Activated T-helper 1 cell treated with anti-CD3 and anti-CD28 coated beads, Interleukin-12 subunit alpha, Interleukin-12 subunit beta, Interleukin-2, Interleukin-4 antibody, amounts not matched to agents 30 ng/mL and 10 ng/mL and 1 ng/mL, durations not matched to agents 14 hours and 24 hours and 36 hours (primary cell): ENCODE measurements at regions not wholly inside any gene's neighbourhood (a gene's known extent, or its start where the extent isn't known, plus 50 kb on each side); places are given as distances from the start of the nearest gene placed in this dataset.
"Not testable (repeated sequence)": the region's sequence is repeated elsewhere in the genome, so short reads cannot be mapped to it uniquely, and the experiment has no call there.

Experiments
- DNase-seq: peaks from one replicate; pipeline ENCODE4 v3.0.0; 2021; ENCODE audit warnings: low spot score
- H3K27ac Mint-ChIP-seq: one replicate; pipeline ENCODE4 v1.8.0; 2021; ENCODE audit warnings: mild to moderate bottlenecking, mixed read lengths
- H3K27me3 Mint-ChIP-seq: one replicate; pipeline ENCODE4 v1.8.0; 2022; ENCODE audit warnings: mild to moderate bottlenecking, moderate library complexity, mixed read lengths; ENCODE audit not compliant: insufficient read depth
- H3K36me3 Mint-ChIP-seq: one replicate; pipeline ENCODE4 v1.8.0; 2021; ENCODE audit warnings: low read depth, mixed read lengths
- H3K4me1 Mint-ChIP-seq: one replicate; pipeline ENCODE4 v1.8.0; 2021; ENCODE audit warnings: low read depth, mixed read lengths
- H3K4me3 Mint-ChIP-seq: one replicate; pipeline ENCODE4 v1.8.0; 2021; ENCODE audit warnings: mild to moderate bottlenecking, moderate library complexity, mixed read lengths
- H3K9me3 Mint-ChIP-seq: one replicate; pipeline ENCODE4 v1.8.0; 2021; ENCODE audit warnings: mixed read lengths
- intact Hi-C: fragments of 100-400 bp; cut with micrococcal nuclease; formaldehyde crosslinking; loops from one replicate; pipeline ENCODE4 v1.15.1; 2024

DNA sequence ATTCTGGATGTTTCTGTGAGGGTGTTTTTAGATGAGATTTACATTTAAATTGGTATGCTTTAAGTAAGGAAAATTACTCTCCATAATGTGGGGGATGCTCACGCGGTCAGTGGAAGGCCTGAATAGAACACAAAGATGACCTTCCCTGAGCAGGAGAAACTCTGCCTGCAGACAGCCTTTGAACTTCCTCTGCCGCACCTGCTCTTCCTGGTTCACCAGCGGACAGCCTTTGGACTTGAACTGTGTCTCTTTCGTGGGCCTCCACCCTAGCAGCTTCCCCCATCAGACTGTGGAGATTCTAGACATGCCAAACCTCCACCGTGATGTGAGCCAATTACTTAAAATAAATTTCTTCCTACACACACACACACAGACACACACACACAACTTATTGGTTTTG is 210.7 kb downstream of the EFCAB11 start:
- Mint-ChIP-seq H3K36me3 (peaks cover 8% of the 10 kb centered on the region), H3K27me3 (no peaks in the 10 kb centered on the region), H3K9me3 (peaks cover 35% of the 10 kb centered on the region), H3K4me3 (no peak overlapping the region), H3K4me1 (peaks cover 8% of the 10 kb centered on the region), H3K27ac (no peak overlapping the region)
- intact Hi-C loops = no loop called here
- DNase-seq = no peak

DNA sequence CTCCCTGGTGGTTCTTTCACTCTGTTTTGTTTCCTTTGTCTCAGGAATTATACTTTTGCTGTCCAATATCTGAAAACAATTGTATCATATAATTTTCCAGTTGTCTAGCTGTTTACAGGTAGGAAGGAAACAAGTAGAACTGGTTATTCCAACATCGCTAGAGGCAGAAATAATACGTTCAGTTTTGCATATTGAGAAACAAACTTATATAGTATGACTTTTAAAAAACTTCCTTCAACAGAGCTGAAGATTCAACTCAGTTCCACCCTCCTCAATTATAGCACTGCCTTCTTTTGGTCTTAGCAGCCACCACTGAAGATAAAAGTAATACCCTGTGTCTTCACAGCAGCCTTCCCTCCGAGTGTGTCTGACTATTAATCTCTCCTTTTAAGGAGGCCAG is 214.3 kb downstream of the EFCAB11 start:
- intact Hi-C loops = no loop called here
- Mint-ChIP-seq H3K4me3 (no peak overlapping the region), H3K27me3 (peaks cover 4% of the 10 kb centered on the region), H3K36me3 (peaks cover 3% of the 10 kb centered on the region), H3K4me1 (peaks cover 8% of the 10 kb centered on the region), H3K9me3 (peaks cover 22% of the 10 kb centered on the region), H3K27ac (no peak overlapping the region)
- DNase-seq = no peak

DNA sequence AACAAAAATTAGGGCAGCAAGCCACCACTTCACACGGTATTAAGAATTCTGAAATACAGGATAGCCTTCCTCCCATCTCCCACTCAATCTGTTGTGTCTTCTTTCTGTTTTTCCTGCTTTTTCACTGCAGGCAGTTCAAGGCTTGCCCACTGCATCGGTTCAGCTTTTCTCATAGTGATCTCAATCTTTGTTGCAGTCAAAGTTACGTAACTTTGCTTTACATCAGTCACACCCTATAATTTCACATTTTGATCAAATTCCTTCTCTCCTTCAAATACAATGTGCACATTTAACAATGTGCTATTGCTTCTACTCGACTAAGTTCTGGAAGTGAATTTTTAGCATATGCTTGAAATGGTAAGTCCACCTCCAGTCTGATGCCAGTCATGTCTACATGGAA is 217.6 kb downstream of the EFCAB11 start:
- Mint-ChIP-seq H3K4me3 (no peak overlapping the region), H3K27me3 (peaks cover 8% of the 10 kb centered on the region)
- DNase-seq = no peak

GRCh38 chr14:89731396-89731933 is 223.1 kb downstream of the EFCAB11 start:
- Mint-ChIP-seq H3K27me3 (peaks cover 7% of the 10 kb centered on the region), H3K4me3 (no peak overlapping the region), H3K9me3 (peaks cover 5% of the 10 kb centered on the region), H3K4me1 (peaks cover under 1% of the 10 kb centered on the region), H3K36me3 (peaks cover 1% of the 10 kb centered on the region), H3K27ac (no peak overlapping the region)
- no peak for DNase-seq
- intact Hi-C loops = no loop called here

More for the DNA sequence above, 217.6 kb downstream of the EFCAB11 start:
- intact Hi-C loops = no loop called here
- peaks cover 4% of the 10 kb centered on the region for H3K36me3 Mint-ChIP-seq
- no peaks in the 10 kb centered on the region for H3K4me1 Mint-ChIP-seq
- no peak overlapping the region for H3K27ac Mint-ChIP-seq
- peaks cover 10% of the 10 kb centered on the region for H3K9me3 Mint-ChIP-seq

DNA sequence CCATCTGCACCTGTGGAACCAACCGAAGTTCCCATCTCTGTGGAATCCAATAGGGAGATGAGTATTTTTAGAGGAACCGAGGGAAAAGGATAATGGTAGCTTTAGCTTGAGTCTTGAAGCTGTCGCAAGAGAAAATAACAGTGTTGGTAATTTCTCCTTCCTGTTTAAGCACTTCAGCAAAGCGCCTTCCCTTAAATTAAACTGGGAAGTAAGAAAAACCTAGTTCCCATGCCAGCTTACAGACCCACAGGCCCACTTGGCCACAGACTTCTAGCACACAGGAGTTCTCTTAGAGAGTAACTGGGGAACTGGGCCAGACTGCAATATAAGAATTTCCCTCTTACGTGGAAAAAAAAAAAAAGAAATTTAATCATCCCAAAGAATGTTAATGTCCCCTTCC is 223.8 kb downstream of the EFCAB11 start:
- DNase-seq = no peak
- Mint-ChIP-seq H3K4me3 (no peak overlapping the region), H3K36me3 (peaks cover 1% of the 10 kb centered on the region), H3K4me1 (peaks cover 8% of the 10 kb centered on the region), H3K27me3 (peaks cover 3% of the 10 kb centered on the region), H3K27ac (no peak overlapping the region), H3K9me3 (peaks cover 5% of the 10 kb centered on the region)
- intact Hi-C loops = no loop called here

DNA sequence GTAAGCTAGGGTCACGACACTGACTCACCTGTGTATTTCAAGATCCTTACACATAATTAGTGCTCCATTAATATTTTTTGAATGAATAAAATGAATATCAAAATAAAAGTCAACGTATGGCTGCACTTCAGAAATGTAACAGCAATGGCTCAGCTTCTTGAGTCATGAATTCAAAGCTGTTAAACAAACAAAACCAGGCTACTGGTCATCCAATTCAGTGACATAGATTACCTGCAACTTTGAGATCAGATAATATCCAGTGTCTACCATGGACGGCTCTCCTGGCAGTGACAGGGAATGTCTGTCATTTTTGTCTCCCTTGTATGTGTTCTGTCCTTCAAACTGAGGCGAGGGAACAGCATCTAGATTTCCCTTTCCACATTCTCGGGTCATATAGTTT is 225.6 kb downstream of the EFCAB11 start:
- Mint-ChIP-seq H3K27me3 (peaks cover 3% of the 10 kb centered on the region), H3K36me3 (peaks cover 1% of the 10 kb centered on the region), H3K9me3 (peaks cover 4% of the 10 kb centered on the region), H3K4me3 (no peak overlapping the region), H3K4me1 (peaks cover 25% of the 10 kb centered on the region), H3K27ac (no peak overlapping the region)
- DNase-seq = no peak
- intact Hi-C loops = no loop called here

DNA sequence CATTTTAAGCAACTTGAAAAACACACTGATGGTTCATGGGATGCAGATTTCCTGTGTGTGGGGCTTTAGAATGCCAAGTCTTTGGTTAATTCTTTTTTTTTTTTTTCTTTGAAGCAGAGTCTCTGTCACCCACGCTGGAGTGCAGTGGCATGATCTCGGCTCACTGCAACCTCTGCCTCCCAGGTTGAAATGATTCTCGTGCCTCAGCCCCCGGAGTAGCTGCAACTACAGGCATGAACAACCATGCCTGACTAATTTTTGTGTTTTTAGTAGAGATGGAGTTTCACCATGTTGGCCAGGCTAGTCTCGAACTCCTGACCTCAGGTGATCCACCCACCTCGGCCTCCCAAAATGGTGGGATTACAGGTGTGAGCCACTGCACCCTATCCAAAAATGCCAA is 228.3 kb downstream of the EFCAB11 start:
- DNase-seq, H3K9me3 Mint-ChIP-seq, H3K36me3 Mint-ChIP-seq, intact Hi-C loops, H3K4me3 Mint-ChIP-seq, H3K27me3 Mint-ChIP-seq: not testable (repeated sequence)
- H3K27ac Mint-ChIP-seq = peak overlapping the region; percentile 27
- peaks cover 47% of the 10 kb centered on the region for H3K4me1 Mint-ChIP-seq

DNA sequence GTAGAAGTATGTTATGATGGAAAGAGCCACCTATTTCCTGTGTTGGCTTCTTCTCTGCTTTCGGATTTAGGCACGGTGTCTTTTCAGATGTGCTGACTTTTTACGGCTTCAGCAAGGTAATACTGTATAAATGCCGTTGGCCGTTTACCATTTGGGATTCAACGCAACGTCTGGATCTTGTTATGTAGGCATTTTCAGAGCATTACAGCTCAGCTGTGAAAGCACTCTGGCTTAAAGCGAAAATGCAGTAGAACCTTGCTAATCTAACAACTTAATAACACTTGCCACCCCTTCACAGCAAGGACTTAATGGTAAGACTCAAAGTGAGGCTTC is 229.9 kb downstream of the EFCAB11 start:
- intact Hi-C loops = loop anchor here (1.0 to 5.0 kb wide), 4 partner anchors 27 to 217 kb away; no protein-coding TSS in a partner anchor
- peaks cover 6% of the 10 kb centered on the region for H3K36me3 Mint-ChIP-seq
- peak overlapping the region; percentile 91 for H3K27ac Mint-ChIP-seq
- DNase-seq = no peak
- H3K4me3 Mint-ChIP-seq = peak overlapping the region; percentile 76
- H3K27me3 Mint-ChIP-seq = no peaks in the 10 kb centered on the region
- peaks cover 63% of the 10 kb centered on the region for H3K4me1 Mint-ChIP-seq
- no peaks in the 10 kb centered on the region for H3K9me3 Mint-ChIP-seq

- Mint-ChIP-seq H3K4me1 (peaks cover 68% of the 10 kb centered on the region), H3K4me3 (peak overlapping the region; percentile 76), H3K27me3 (no peaks in the 10 kb centered on the region), H3K9me3 (no peaks in the 10 kb centered on the region), H3K27ac (peak overlapping the region; percentile 91), H3K36me3 (peaks cover 6% of the 10 kb centered on the region)
- DNase-seq = no peak
- intact Hi-C loops = loop anchor here (1.0 to 5.0 kb wide), 4 partner anchors 27 to 217 kb away; no protein-coding TSS in a partner anchor
Measured at GRCh38 chr14:89723930-89724627, 230.5 kb downstream of the EFCAB11 start.

DNA sequence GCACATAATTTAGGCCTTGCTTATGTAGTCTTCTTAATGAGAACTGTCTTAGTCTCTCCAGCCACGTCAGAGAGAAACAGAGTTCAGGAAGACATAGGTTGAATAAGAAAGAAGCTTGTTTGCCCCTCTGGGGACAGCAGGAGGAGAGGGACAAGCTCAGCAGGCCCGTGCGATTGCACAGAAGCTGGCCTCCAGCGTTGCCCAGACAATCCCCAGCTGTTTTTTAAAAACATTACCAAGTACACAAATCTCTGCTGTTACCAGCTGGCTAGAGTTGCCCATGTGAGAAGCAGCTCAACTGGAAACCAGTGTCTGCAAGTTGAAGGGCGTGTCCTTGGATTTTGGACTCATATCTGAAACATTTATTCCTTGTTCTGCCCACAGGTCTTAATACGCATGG is 232.6 kb downstream of the EFCAB11 start:
- Mint-ChIP-seq H3K27me3 (no peaks in the 10 kb centered on the region), H3K36me3 (peaks cover 6% of the 10 kb centered on the region), H3K9me3 (no peaks in the 10 kb centered on the region), H3K4me1 (peaks cover 70% of the 10 kb centered on the region), H3K27ac (peak overlapping the region; percentile 57), H3K4me3 (peak overlapping the region; percentile 12)
- no peak for DNase-seq
- intact Hi-C loops = loop anchor here (1.0 to 5.0 kb wide), 6 partner anchors 15 to 293 kb away; no protein-coding TSS in a partner anchor

DNA sequence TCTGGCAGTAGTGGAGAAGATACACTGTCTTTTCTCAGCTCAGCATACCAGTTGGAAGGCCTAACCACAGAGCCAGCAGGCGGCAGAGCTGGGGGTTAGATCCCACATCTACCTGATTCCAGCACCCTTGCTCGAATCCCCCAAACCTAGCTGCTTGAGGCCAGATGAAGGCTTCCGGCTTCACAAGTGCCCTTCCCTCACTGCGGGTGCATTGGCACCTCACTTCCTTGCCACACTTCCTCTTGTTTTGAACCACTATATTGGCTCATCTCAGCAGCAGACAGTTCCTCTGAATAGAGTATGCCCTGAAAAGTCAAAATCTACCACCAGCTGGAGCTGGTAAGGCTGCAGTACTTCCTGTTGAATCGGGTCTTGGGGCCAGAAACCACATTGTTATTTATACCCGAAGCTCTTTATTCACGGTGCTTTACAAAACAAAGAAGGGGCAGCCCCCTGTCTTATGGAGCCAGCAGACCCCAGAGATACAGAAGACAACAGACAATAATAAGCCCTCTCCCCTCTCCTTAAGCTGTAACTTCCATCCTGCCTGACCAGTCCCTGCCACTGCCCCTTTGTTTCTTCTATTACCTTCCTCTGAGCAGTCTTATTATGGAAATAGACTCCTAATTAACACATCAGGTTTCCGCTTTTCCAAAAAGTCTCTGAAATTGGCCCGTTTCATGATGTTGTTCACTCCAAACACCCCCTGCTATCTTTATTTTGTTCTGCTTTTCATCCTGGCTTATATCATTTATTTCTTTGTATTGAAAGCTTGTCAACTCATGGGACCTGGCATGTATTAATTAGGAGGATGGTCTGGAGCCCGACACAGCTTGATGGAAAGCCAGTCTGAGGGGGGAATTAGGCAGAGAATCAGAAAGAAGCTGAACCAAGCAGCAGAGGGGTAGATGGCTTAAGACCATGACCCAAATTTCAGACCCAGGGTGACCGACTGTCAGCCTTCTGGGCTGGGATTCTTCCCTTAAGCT is 233.5 kb downstream of the EFCAB11 start:
- H3K27ac Mint-ChIP-seq = peak overlapping the region; percentile 86
- DNase-seq = peak; percentile 59
- peaks cover 6% of the 10 kb centered on the region for H3K36me3 Mint-ChIP-seq
- peak overlapping the region; percentile 49 for H3K4me3 Mint-ChIP-seq
- intact Hi-C loops = loop anchor here (1.0 to 5.0 kb wide), 6 partner anchors 14 to 292 kb away; no protein-coding TSS in a partner anchor
- H3K4me1 Mint-ChIP-seq = peaks cover 66% of the 10 kb centered on the region
- no peaks in the 10 kb centered on the region for H3K27me3 Mint-ChIP-seq
- no peaks in the 10 kb centered on the region for H3K9me3 Mint-ChIP-seq

- Mint-ChIP-seq H3K27ac (peak overlapping the region; percentile 86), H3K27me3 (no peaks in the 10 kb centered on the region), H3K4me1 (peaks cover 57% of the 10 kb centered on the region), H3K9me3 (no peaks in the 10 kb centered on the region), H3K4me3 (peak overlapping the region; percentile 49), H3K36me3 (peaks cover 6% of the 10 kb centered on the region)
- DNase-seq = no peak
- intact Hi-C loops = loop anchor here (2.0 to 5.0 kb wide), 5 partner anchors 13 to 291 kb away; no protein-coding TSS in a partner anchor
Measured at GRCh38 chr14:89720076-89720687, 234.3 kb downstream of the EFCAB11 start.
